WTC11 (cell line): ENCODE measurements at regions not wholly inside any gene's neighbourhood (a gene's known extent, or its start where the extent isn't known, plus 50 kb on each side); places are given as distances from the start of the nearest gene placed in this dataset.

Experiments
- ATAC-seq: fragments of 200-7000 bp; cut with Tn5 transposase; 2 replicates; pipeline ENCODE4 v1.10.0; 2021; ENCODE audit warnings: mild to moderate bottlenecking, moderate library complexity
- CTCF ChIA-PET: fragments of 300-600 bp; sonication (Branson Sonifier 250); formaldehyde crosslinking; loops from one replicate; lab custom pipeline; 2021; ENCODE audit warnings: antibody characterized with exemption; lab: Charles Lee
- POLR2A ChIA-PET: fragments of 350-600 bp; sonication (Branson Sonifier 250); formaldehyde crosslinking; loops from one replicate; lab custom pipeline; 2021; ENCODE audit warnings: antibody characterized with exemption; lab: Charles Lee
- DNase-seq: peaks from one replicate; pipeline ENCODE4 v3.0.0; 2021; ENCODE audit warnings: low spot score
- H3K27ac Mint-ChIP-seq: 2 replicates; pipeline ENCODE4 v1.8.0; 2021; ENCODE audit warnings: mixed read lengths
- H3K27me3 Mint-ChIP-seq: 2 replicates; pipeline ENCODE4 v1.8.0; 2021; ENCODE audit warnings: low read depth, mild to moderate bottlenecking, moderate library complexity, mixed read lengths
- H3K36me3 Mint-ChIP-seq: 2 replicates; pipeline ENCODE4 v1.8.0; 2021; ENCODE audit warnings: mixed read lengths
- H3K4me1 Mint-ChIP-seq: 2 replicates; pipeline ENCODE4 v1.8.0; 2022; ENCODE audit warnings: mixed read lengths
- H3K4me3 Mint-ChIP-seq: 2 replicates; pipeline ENCODE4 v1.8.0; 2021; ENCODE audit warnings: mild to moderate bottlenecking, moderate library complexity, mixed read lengths
- H3K9me3 Mint-ChIP-seq: 2 replicates; pipeline ENCODE4 v1.8.0; 2021; ENCODE audit warnings: mixed read lengths
- ETV6 ChIP-seq: sonication (generic); formaldehyde crosslinking; IDR thresholded peaks from 2 replicates; pipeline ENCODE4 v1.8.1; 2022; ENCODE audit warnings: mild to moderate bottlenecking, missing genetic modification reagents
- GABPB1 ChIP-seq: sonication (generic); formaldehyde crosslinking; IDR thresholded peaks from 2 replicates; pipeline ENCODE4 v1.8.1; 2023; ENCODE audit warnings: mild to moderate bottlenecking, missing genetic modification reagents
- JAZF1 ChIP-seq: fragments of 250-450 bp; sonication (Bioruptor Pico); IDR thresholded peaks from 2 replicates; pipeline ENCODE4 v1.9.0; 2021; ENCODE audit warnings: moderate library complexity, mild to moderate bottlenecking, inconsistent platforms
- MXD4 ChIP-seq: fragments of 250-450 bp; sonication (Bioruptor Pico); IDR thresholded peaks from 2 replicates; pipeline ENCODE4 v1.8.0; 2021; ENCODE audit warnings: mild to moderate bottlenecking, moderate library complexity, borderline replicate concordance
- NR3C1 ChIP-seq: sonication (generic); formaldehyde crosslinking; conservative IDR thresholded peaks from 2 replicates; pipeline ENCODE4 v1.8.1; 2023; ENCODE audit warnings: low read depth, mild to moderate bottlenecking, missing genetic modification reagents
- OVOL2 ChIP-seq: fragments of 250-450 bp; sonication (Bioruptor Pico); IDR thresholded peaks from 2 replicates; pipeline ENCODE4 v1.9.0; 2021; ENCODE audit warnings: mild to moderate bottlenecking, borderline replicate concordance
- TCF7 ChIP-seq: sonication (generic); formaldehyde crosslinking; IDR thresholded peaks from 2 replicates; pipeline ENCODE4 v1.8.0; 2022; ENCODE audit warnings: mild to moderate bottlenecking, low read depth, missing genetic modification reagents, moderate library complexity
- ZNF232 ChIP-seq: sonication (generic); formaldehyde crosslinking; IDR thresholded peaks from 2 replicates; pipeline ENCODE4 v1.8.0; 2022; ENCODE audit warnings: mild to moderate bottlenecking, missing genetic modification reagents
- ZNF416 ChIP-seq: fragments of 250-450 bp; sonication (Bioruptor Pico); IDR thresholded peaks from 2 replicates; pipeline ENCODE4 v1.9.0; 2021; ENCODE audit warnings: mild to moderate bottlenecking, inconsistent platforms
- ZNF423 ChIP-seq: fragments of 250-450 bp; sonication (Bioruptor Pico); IDR thresholded peaks from 2 replicates; pipeline ENCODE4 v2.1.2; 2022; ENCODE audit warnings: mild to moderate bottlenecking, moderate library complexity
- TF ChIP-seq, protein P1 (sequence below): sonication (generic); formaldehyde crosslinking; IDR thresholded peaks from 2 replicates; pipeline ENCODE4 v1.8.0; 2022; ENCODE audit warnings: missing genetic modification reagents
- TF ChIP-seq, protein P2 (sequence below): sonication (generic); formaldehyde crosslinking; IDR thresholded peaks from 2 replicates; pipeline ENCODE4 v1.8.0; 2022; ENCODE audit warnings: mild to moderate bottlenecking, missing genetic modification reagents
- TF ChIP-seq, protein P3 (sequence below): fragments of 250-450 bp; sonication (Bioruptor Pico); IDR thresholded peaks from 2 replicates; pipeline ENCODE4 v2.1.2; 2022; ENCODE audit warnings: mild to moderate bottlenecking, moderate library complexity
- TF ChIP-seq, protein P4 (sequence below): sonication (generic); formaldehyde crosslinking; IDR thresholded peaks from 2 replicates; pipeline ENCODE4 v1.8.0; 2023; ENCODE audit warnings: missing genetic modification reagents, mild to moderate bottlenecking, borderline replicate concordance
- TF ChIP-seq, protein P5 (sequence below): sonication (generic); formaldehyde crosslinking; IDR thresholded peaks from 2 replicates; pipeline ENCODE4 v1.8.0; 2023; ENCODE audit warnings: mild to moderate bottlenecking, missing genetic modification reagents
- TF ChIP-seq, protein P6 (sequence below): sonication (generic); formaldehyde crosslinking; IDR thresholded peaks from 2 replicates; pipeline ENCODE4 v1.8.1; 2023; ENCODE audit warnings: mild to moderate bottlenecking, missing genetic modification reagents, moderate library complexity
- TF ChIP-seq, protein P7 (sequence below): sonication (generic); formaldehyde crosslinking; IDR thresholded peaks from 2 replicates; pipeline ENCODE4 v1.8.1; 2022; ENCODE audit warnings: missing genetic modification reagents, borderline replicate concordance

DNA sequence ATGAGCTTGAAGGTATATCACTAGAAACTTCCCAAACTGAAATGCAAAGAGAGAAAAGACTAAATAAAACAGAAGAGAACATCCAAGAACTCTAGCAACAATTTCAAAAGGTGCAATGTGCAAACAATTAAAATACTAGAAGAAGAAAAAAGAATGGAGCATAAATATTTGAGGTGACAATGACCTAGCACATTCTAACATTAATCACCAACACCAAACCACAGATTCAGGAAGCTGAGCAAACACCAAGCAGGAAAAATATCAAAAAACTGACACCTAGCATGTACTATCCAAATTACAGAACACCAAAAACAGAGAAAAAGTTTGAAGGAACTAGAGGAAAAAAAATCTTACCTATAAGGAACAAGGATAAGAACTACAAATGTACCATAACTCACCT lies 460.8 kb downstream of the IRS1 start:
- TF ChIP-seq, protein P1, sequence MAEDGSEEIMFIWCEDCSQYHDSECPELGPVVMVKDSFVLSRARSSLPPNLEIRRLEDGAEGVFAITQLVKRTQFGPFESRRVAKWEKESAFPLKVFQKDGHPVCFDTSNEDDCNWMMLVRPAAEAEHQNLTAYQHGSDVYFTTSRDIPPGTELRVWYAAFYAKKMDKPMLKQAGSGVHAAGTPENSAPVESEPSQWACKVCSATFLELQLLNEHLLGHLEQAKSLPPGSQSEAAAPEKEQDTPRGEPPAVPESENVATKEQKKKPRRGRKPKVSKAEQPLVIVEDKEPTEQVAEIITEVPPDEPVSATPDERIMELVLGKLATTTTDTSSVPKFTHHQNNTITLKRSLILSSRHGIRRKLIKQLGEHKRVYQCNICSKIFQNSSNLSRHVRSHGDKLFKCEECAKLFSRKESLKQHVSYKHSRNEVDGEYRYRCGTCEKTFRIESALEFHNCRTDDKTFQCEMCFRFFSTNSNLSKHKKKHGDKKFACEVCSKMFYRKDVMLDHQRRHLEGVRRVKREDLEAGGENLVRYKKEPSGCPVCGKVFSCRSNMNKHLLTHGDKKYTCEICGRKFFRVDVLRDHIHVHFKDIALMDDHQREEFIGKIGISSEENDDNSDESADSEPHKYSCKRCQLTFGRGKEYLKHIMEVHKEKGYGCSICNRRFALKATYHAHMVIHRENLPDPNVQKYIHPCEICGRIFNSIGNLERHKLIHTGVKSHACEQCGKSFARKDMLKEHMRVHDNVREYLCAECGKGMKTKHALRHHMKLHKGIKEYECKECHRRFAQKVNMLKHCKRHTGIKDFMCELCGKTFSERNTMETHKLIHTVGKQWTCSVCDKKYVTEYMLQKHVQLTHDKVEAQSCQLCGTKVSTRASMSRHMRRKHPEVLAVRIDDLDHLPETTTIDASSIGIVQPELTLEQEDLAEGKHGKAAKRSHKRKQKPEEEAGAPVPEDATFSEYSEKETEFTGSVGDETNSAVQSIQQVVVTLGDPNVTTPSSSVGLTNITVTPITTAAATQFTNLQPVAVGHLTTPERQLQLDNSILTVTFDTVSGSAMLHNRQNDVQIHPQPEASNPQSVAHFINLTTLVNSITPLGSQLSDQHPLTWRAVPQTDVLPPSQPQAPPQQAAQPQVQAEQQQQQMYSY: no peak
- TF ChIP-seq TCF7 (CRISPR knock-in tag) (no peak), NR3C1 (CRISPR knock-in tag) (no peak), ZNF232 (no peak), GABPB1 (no peak)
- TF ChIP-seq, protein P2, sequence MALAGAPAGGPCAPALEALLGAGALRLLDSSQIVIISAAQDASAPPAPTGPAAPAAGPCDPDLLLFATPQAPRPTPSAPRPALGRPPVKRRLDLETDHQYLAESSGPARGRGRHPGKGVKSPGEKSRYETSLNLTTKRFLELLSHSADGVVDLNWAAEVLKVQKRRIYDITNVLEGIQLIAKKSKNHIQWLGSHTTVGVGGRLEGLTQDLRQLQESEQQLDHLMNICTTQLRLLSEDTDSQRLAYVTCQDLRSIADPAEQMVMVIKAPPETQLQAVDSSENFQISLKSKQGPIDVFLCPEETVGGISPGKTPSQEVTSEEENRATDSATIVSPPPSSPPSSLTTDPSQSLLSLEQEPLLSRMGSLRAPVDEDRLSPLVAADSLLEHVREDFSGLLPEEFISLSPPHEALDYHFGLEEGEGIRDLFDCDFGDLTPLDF (CRISPR knock-in tag): no peak
- TF ChIP-seq, protein P3, sequence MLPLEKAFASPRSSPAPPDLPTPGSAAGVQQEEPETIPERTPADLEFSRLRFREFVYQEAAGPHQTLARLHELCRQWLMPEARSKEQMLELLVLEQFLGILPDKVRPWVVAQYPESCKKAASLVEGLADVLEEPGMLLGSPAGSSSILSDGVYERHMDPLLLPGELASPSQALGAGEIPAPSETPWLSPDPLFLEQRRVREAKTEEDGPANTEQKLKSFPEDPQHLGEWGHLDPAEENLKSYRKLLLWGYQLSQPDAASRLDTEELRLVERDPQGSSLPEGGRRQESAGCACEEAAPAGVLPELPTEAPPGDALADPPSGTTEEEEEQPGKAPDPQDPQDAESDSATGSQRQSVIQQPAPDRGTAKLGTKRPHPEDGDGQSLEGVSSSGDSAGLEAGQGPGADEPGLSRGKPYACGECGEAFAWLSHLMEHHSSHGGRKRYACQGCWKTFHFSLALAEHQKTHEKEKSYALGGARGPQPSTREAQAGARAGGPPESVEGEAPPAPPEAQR (CRISPR knock-in tag): no peak
- TF ChIP-seq, protein P4, sequence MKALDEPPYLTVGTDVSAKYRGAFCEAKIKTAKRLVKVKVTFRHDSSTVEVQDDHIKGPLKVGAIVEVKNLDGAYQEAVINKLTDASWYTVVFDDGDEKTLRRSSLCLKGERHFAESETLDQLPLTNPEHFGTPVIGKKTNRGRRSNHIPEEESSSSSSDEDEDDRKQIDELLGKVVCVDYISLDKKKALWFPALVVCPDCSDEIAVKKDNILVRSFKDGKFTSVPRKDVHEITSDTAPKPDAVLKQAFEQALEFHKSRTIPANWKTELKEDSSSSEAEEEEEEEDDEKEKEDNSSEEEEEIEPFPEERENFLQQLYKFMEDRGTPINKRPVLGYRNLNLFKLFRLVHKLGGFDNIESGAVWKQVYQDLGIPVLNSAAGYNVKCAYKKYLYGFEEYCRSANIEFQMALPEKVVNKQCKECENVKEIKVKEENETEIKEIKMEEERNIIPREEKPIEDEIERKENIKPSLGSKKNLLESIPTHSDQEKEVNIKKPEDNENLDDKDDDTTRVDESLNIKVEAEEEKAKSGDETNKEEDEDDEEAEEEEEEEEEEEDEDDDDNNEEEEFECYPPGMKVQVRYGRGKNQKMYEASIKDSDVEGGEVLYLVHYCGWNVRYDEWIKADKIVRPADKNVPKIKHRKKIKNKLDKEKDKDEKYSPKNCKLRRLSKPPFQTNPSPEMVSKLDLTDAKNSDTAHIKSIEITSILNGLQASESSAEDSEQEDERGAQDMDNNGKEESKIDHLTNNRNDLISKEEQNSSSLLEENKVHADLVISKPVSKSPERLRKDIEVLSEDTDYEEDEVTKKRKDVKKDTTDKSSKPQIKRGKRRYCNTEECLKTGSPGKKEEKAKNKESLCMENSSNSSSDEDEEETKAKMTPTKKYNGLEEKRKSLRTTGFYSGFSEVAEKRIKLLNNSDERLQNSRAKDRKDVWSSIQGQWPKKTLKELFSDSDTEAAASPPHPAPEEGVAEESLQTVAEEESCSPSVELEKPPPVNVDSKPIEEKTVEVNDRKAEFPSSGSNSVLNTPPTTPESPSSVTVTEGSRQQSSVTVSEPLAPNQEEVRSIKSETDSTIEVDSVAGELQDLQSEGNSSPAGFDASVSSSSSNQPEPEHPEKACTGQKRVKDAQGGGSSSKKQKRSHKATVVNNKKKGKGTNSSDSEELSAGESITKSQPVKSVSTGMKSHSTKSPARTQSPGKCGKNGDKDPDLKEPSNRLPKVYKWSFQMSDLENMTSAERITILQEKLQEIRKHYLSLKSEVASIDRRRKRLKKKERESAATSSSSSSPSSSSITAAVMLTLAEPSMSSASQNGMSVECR (CRISPR knock-in tag): no peak
- Mint-ChIP-seq H3K4me1 (no peaks in the 10 kb centered on the region; the same call in 1 of the 2 replicates), H3K27me3 (no peaks in the 10 kb centered on the region), H3K27ac (no peak overlapping the region), H3K4me3 (no peak overlapping the region), H3K9me3 (no peaks in the 10 kb centered on the region), H3K36me3 (no peaks in the 10 kb centered on the region)
- ChIA-PET POLR2A (no interaction called here), CTCF (no interaction called here)
- ATAC-seq (no peak), DNase-seq (no peak)

DNA sequence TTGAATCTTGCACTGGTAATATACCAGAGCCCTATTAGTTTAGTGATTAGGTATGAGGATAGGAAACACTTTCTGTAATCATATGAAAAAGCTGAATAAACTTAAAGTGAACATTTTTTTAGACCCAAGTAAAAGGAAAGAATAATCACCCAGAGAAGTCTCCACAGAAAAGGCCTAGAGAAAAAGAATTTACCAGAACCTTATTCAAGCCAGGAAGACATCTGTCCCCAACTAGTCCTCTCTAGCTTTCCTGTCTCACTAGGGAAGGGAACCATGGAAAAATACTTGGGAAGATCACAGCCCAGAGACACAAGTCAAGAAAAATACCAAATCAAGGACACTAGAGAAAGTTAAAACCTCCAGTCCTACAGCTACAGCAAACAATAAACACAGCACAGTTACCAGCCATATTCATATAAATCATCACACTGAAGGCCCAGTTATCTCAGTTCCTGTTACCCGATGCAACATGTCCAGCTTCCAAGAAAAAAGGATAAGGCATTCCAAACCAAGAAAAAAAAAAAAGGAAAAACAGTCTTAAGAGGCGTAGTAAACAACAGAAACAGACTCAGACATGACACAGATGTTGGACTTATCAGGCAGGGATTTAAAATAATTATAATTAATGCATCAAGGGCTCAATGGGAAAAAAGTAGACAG lies 461.5 kb downstream of the IRS1 start:
- H3K4me3 Mint-ChIP-seq: no peak overlapping the region
- H3K36me3 Mint-ChIP-seq: no peaks in the 10 kb centered on the region
- ATAC-seq (no peak), DNase-seq (no peak)
- H3K27me3 Mint-ChIP-seq: no peaks in the 10 kb centered on the region
- no peaks in the 10 kb centered on the region for H3K9me3 Mint-ChIP-seq
- ChIA-PET CTCF (no interaction called here), POLR2A (no interaction called here)
- no peaks in the 10 kb centered on the region; the same call in 1 of the 2 replicates for H3K4me1 Mint-ChIP-seq
- no peak overlapping the region for H3K27ac Mint-ChIP-seq
- TF ChIP-seq ZNF423 (CRISPR knock-in tag) (no peak), OVOL2 (CRISPR knock-in tag) (no peak), ETV6 (CRISPR knock-in tag) (no peak), ZNF416 (CRISPR knock-in tag) (no peak), JAZF1 (no peak), TCF7 (CRISPR knock-in tag) (no peak), MXD4 (CRISPR knock-in tag) (no peak), GABPB1 (no peak)
- TF ChIP-seq, protein P5, sequence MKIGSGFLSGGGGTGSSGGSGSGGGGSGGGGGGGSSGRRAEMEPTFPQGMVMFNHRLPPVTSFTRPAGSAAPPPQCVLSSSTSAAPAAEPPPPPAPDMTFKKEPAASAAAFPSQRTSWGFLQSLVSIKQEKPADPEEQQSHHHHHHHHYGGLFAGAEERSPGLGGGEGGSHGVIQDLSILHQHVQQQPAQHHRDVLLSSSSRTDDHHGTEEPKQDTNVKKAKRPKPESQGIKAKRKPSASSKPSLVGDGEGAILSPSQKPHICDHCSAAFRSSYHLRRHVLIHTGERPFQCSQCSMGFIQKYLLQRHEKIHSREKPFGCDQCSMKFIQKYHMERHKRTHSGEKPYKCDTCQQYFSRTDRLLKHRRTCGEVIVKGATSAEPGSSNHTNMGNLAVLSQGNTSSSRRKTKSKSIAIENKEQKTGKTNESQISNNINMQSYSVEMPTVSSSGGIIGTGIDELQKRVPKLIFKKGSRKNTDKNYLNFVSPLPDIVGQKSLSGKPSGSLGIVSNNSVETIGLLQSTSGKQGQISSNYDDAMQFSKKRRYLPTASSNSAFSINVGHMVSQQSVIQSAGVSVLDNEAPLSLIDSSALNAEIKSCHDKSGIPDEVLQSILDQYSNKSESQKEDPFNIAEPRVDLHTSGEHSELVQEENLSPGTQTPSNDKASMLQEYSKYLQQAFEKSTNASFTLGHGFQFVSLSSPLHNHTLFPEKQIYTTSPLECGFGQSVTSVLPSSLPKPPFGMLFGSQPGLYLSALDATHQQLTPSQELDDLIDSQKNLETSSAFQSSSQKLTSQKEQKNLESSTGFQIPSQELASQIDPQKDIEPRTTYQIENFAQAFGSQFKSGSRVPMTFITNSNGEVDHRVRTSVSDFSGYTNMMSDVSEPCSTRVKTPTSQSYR (CRISPR knock-in tag): no peak
- TF ChIP-seq, protein P6, sequence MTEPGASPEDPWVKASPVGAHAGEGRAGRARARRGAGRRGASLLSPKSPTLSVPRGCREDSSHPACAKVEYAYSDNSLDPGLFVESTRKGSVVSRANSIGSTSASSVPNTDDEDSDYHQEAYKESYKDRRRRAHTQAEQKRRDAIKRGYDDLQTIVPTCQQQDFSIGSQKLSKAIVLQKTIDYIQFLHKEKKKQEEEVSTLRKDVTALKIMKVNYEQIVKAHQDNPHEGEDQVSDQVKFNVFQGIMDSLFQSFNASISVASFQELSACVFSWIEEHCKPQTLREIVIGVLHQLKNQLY (CRISPR knock-in tag): no peak
- TF ChIP-seq, protein P7, sequence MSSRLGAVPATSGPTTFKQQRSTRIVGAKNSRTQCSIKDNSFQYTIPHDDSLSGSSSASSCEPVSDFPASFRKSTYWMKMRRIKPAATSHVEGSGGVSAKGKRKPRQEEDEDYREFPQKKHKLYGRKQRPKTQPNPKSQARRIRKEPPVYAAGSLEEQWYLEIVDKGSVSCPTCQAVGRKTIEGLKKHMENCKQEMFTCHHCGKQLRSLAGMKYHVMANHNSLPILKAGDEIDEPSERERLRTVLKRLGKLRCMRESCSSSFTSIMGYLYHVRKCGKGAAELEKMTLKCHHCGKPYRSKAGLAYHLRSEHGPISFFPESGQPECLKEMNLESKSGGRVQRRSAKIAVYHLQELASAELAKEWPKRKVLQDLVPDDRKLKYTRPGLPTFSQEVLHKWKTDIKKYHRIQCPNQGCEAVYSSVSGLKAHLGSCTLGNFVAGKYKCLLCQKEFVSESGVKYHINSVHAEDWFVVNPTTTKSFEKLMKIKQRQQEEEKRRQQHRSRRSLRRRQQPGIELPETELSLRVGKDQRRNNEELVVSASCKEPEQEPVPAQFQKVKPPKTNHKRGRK (CRISPR knock-in tag): no peak
